Erythroblast (primary cell): ENCODE measurements at regions not wholly inside any gene's neighbourhood (a gene's known extent, or its start where the extent isn't known, plus 50 kb on each side); places are given as distances from the start of the nearest gene placed in this dataset.

Experiments used
- GATA1 ChIP-seq: IDR thresholded peaks from 2 replicates; pipeline ENCODE4 v1.6.1; 2011; ENCODE audit warnings: low read depth, mild to moderate bottlenecking, control low read depth, low read length, moderate library complexity
- POLR2A ChIP-seq: IDR thresholded peaks from 2 replicates; pipeline ENCODE4 v1.6.1; 2011; ENCODE audit warnings: mild to moderate bottlenecking, low read length

- no peak for TF ChIP-seq POLR2A
- TF ChIP-seq GATA1, result no peak
These were observed 282.1 kb downstream of the BRD1 start for GRCh38 chr22:49545606-49546005.
